ENCODE measurements at regions not wholly inside any gene's neighbourhood (a gene's known extent, or its start where the extent isn't known, plus 50 kb on each side); places are given as distances from the start of the nearest gene placed in this dataset.

DNA sequence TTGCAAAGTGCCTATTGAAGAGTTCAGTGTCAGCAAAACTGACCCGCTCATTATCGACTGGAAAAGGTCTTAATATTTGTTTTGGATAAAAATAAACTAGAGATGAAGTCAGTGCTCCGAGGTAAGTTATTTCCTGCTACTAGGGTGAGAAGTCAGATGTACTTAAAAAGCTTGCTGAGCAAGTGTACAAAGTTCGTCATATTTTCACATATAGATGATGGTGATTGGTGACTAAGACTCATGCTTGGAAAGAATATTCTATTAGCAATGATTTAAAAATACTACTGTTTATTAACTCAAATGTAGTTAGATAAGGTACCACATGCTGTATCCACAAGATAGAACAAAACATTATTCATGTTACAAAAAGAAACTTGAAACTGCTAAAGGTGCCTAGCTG lies 643.7 kb downstream of the GABRG2 start:
- TF ChIP-seq, protein P1, sequence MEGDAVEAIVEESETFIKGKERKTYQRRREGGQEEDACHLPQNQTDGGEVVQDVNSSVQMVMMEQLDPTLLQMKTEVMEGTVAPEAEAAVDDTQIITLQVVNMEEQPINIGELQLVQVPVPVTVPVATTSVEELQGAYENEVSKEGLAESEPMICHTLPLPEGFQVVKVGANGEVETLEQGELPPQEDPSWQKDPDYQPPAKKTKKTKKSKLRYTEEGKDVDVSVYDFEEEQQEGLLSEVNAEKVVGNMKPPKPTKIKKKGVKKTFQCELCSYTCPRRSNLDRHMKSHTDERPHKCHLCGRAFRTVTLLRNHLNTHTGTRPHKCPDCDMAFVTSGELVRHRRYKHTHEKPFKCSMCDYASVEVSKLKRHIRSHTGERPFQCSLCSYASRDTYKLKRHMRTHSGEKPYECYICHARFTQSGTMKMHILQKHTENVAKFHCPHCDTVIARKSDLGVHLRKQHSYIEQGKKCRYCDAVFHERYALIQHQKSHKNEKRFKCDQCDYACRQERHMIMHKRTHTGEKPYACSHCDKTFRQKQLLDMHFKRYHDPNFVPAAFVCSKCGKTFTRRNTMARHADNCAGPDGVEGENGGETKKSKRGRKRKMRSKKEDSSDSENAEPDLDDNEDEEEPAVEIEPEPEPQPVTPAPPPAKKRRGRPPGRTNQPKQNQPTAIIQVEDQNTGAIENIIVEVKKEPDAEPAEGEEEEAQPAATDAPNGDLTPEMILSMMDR (IDR thresholded peaks at IDR 0.05): no peak
- no peak for TF ChIP-seq EZH2 (IDR thresholded peaks at IDR 0.05; ENCODE audit: borderline replicate concordance, insufficient read depth, low read depth, low read length, poor library complexity, severe bottlenecking)

All from B cell (primary cell).